ENCODE measurements at regions not wholly inside any gene's neighbourhood (a gene's known extent, or its start where the extent isn't known, plus 50 kb on each side); places are given as distances from the start of the nearest gene placed in this dataset.

GRCh38 chr17:77358801-77359200 lies 218.0 kb downstream of the SEC14L1 start:
- TF ChIP-seq CTCF (IDR thresholded peaks at IDR 0.05; ENCODE audit: low read depth, low read length, poor library complexity, severe bottlenecking): no peak
- no peak for TF ChIP-seq EZH2phosphoT487 (IDR thresholded peaks at IDR 0.05; ENCODE audit: borderline replicate concordance, low read length)
